SK-N-MC (cell line): ENCODE measurements at regions not wholly inside any gene's neighbourhood (a gene's known extent, or its start where the extent isn't known, plus 50 kb on each side); places are given as distances from the start of the nearest gene placed in this dataset.
A peak's percentile ranks its signal among the peaks of the same experiment; 100 is the strongest.

Source experiments
- DNase-seq: peaks from one replicate; pipeline ENCODE4 v3.0.0-alpha.2; 2011; ENCODE audit warnings: low read depth, low spot score
- H3K27ac ChIP-seq: fragments of 200-600 bp; sonication (generic); 2 replicates; pipeline ENCODE4 v1.5.1; 2016; ENCODE audit warnings: mixed run types
- H3K36me3 ChIP-seq: fragments of 200-600 bp; sonication (generic); 2 replicates; pipeline ENCODE4 v1.6.1; 2017; ENCODE audit warnings: antibody characterized with exemption, low read length, mixed read lengths; ENCODE audit not compliant: insufficient read depth
- H3K4me3 ChIP-seq: fragments of 200-600 bp; sonication (generic); 2 replicates; pipeline ENCODE4 v1.5.1; 2016
- H3K9ac ChIP-seq: fragments of 200-600 bp; sonication (generic); 2 replicates; pipeline ENCODE4 v1.8.0; 2017; ENCODE audit warnings: mixed run types, mixed read lengths; ENCODE audit not compliant: insufficient read length
- H3K9me3 ChIP-seq: fragments of 200-600 bp; sonication (generic); 2 replicates; pipeline ENCODE4 v1.6.1; 2017; ENCODE audit warnings: low read depth, mild to moderate bottlenecking, antibody characterized with exemption, low read length, moderate library complexity, mixed read lengths
- EZH2 ChIP-seq: fragments of 200-600 bp; sonication (generic); IDR thresholded peaks from one replicate; pipeline ENCODE4 v1.6.1; 2017; ENCODE audit warnings: antibody characterized with exemption
- FOXP2 ChIP-seq: optimal IDR thresholded peaks from 2 replicates; pipeline ENCODE3; 2011; ENCODE audit warnings: mild to moderate bottlenecking, moderate library complexity; ENCODE audit not compliant: insufficient read depth; ENCODE audit errors: extremely low read length, control extremely low read depth
- POLR2AphosphoS5 ChIP-seq: IDR thresholded peaks from 2 replicates; pipeline ENCODE4 v1.6.1; 2012; ENCODE audit warnings: mild to moderate bottlenecking, low read depth, low read length, borderline replicate concordance

DNA sequence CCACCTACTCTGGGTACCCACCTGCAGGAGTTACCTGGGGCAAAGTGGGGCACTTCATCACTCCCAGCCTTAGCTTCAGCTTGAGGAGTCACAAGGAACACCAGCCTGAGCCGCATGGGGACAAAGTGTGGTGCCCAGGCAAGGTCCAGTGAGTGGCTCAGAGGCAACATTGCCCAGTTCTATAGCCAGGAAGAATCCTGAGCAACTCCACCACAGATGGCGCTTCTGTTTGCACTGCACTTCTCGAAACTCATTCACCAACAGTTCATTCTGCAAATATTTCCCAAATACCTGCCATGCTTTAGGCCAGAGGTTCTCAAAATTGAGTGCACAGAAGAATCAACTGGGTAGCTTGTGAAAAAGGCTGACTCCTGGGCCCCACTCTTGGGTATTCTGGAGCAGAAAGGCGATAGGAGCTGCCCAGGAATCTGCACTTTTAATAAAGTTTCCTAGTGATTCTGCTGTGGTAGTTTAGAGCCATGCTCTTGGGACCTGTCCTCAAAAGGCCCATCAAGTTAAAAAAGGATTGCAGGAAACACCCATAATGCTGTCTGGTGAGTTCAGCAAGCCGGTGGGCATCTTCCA, 83.1 kb downstream of the VEGFA start:
- H3K27ac ChIP-seq = no peak overlapping the region
- DNase-seq = no peak
- H3K9me3 ChIP-seq = no peaks in the 10 kb centered on the region
- TF ChIP-seq POLR2AphosphoS5 = no peak
- no peak for TF ChIP-seq FOXP2
- no peak for TF ChIP-seq EZH2
- H3K9ac ChIP-seq = no peak overlapping the region
- no peaks in the 10 kb centered on the region for H3K36me3 ChIP-seq
- no peak overlapping the region for H3K4me3 ChIP-seq

DNA sequence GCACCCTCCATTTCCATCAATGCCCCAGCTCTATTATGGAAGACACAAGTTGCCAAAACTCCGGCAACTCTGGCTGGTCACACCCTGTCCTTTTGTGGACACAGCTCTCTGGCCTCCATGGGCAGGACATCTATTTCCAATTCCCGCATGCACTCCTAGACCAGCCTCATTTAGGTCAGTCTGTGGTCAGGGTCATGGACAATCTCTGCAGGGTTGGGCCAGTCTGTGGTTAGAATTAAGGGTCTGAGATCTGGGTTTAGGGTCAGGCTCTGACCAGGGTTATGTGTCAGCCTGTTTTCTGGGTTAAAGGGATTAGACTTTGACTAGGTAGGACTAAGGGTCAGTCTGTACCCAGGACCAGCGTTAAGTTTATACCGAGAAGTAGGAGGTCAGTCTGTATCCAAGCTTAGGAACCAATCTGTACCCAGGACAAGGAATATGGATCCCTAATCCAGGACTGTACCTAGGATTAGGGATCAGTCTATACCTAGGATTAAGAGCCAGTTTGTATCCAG, 82.4 kb downstream of the VEGFA start:
- DNase-seq = no peak
- H3K9me3 ChIP-seq = no peaks in the 10 kb centered on the region
- no peak for TF ChIP-seq POLR2AphosphoS5
- H3K9ac ChIP-seq = no peak overlapping the region
- H3K27ac ChIP-seq = no peak overlapping the region
- H3K36me3 ChIP-seq = no peaks in the 10 kb centered on the region
- no peak overlapping the region for H3K4me3 ChIP-seq

DNA sequence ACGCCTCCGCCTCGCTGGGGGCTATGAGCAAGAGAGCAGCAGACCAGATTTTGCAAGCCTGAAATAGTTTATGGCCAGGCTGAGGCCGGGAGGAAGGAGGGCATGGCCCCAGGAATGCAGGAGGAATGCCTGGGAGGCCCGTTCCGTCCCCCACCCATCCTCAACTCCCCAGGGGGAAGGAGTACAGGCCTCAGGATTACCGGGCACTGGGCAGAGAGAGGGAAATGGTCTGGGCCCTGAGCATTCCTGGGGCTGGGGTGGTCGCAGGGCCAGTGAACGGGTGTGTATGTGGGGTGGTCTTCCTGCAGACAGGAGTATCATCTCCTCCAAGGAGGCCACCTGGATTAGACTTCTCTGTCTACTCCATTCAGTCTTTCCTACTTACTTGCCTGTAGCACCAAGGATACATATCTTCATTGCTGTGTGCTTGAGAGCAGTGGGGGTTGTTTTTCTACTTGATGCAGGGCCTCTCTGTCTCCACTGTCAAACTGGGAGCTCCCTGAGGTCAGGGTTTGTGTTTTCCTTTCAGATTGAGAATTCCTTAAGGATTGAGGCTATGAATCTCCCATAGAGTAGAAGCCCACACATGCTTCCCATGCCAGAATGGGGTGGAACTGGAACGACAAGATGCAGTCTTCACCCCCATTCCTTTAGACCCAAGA, 81.3 kb downstream of the VEGFA start:
- no peak overlapping the region for H3K27ac ChIP-seq
- no peak for DNase-seq
- H3K9ac ChIP-seq = no peak overlapping the region
- TF ChIP-seq EZH2 (no peak), POLR2AphosphoS5 (no peak), FOXP2 (no peak)
- no peaks in the 10 kb centered on the region for H3K36me3 ChIP-seq
- no peak overlapping the region for H3K4me3 ChIP-seq
- no peaks in the 10 kb centered on the region for H3K9me3 ChIP-seq

- H3K4me3 ChIP-seq = no peak overlapping the region
- no peak for TF ChIP-seq FOXP2
- no peak for TF ChIP-seq POLR2AphosphoS5
- no peak for TF ChIP-seq EZH2
- no peak overlapping the region for H3K9ac ChIP-seq
- H3K27ac ChIP-seq = peak overlapping the region; percentile 16; the same call in 1 of the 2 replicates
- no peaks in the 10 kb centered on the region for H3K36me3 ChIP-seq
- no peaks in the 10 kb centered on the region for H3K9me3 ChIP-seq
- DNase-seq = no peak
These were observed 80.5 kb downstream of the VEGFA start for GRCh38 chr6:43850314-43851203.

DNA sequence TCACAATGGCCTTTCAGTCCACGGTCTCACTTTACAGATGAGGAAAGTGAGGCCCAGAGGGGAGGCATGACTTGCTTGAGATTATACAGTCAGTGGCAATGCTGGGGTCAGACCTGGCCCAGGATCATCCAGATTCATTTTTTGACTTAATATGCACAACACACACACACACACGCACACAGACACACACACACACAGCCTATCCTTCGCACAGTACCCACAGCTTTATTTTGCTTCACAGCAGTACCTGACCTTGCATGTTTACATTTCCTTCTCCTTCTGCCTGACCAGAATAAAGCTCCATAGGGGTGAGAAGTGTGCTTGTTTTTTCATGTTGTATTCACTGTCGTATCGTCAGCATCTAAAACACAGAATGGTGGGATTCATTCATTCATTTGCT, 79.8 kb downstream of the VEGFA start:
- Histone ChIP-seq H3K36me3 (no peaks in the 10 kb centered on the region), H3K9ac (no peak overlapping the region), H3K9me3 (no peaks in the 10 kb centered on the region), H3K27ac (peak overlapping the region; percentile 16; the same call in 1 of the 2 replicates), H3K4me3 (no peak overlapping the region)
- no peak for DNase-seq
- TF ChIP-seq FOXP2 (no peak), POLR2AphosphoS5 (no peak), EZH2 (no peak)

- no peak for DNase-seq
- no peaks in the 10 kb centered on the region for H3K36me3 ChIP-seq
- H3K4me3 ChIP-seq = no peak overlapping the region
- H3K9me3 ChIP-seq = no peaks in the 10 kb centered on the region
- no peak for TF ChIP-seq EZH2
- no peak for TF ChIP-seq FOXP2
- TF ChIP-seq POLR2AphosphoS5 = no peak
- H3K9ac ChIP-seq = no peak overlapping the region
- no peak overlapping the region for H3K27ac ChIP-seq
These were observed 78.8 kb downstream of the VEGFA start for GRCh38 chr6:43848671-43849391.

- TF ChIP-seq EZH2 (no peak), POLR2AphosphoS5 (peak; percentile 35; the same call in 1 of the 2 replicates), FOXP2 (no peak)
- H3K9me3 ChIP-seq = no peaks in the 10 kb centered on the region
- no peaks in the 10 kb centered on the region for H3K36me3 ChIP-seq
- no peak overlapping the region for H3K27ac ChIP-seq
- no peak for DNase-seq
- no peak overlapping the region for H3K9ac ChIP-seq
- H3K4me3 ChIP-seq = no peak overlapping the region
These were observed 78.0 kb downstream of the VEGFA start for GRCh38 chr6:43847741-43848630.
